Middle frontal gyrus (tissue), 1 donor: ENCODE measurements at regions not wholly inside any gene's neighbourhood (a gene's known extent, or its start where the extent isn't known, plus 50 kb on each side); places are given as distances from the start of the nearest gene placed in this dataset.
"Not testable (repeated sequence)": the region's sequence is repeated elsewhere in the genome, so short reads cannot be mapped to it uniquely, and the experiment has no call there.

Source experiments
- DNase-seq: peaks from one replicate; pipeline ENCODE4 v3.0.0-alpha.2; 2015; ENCODE audit warnings: low spot score; ENCODE audit errors: extremely low spot score

DNA sequence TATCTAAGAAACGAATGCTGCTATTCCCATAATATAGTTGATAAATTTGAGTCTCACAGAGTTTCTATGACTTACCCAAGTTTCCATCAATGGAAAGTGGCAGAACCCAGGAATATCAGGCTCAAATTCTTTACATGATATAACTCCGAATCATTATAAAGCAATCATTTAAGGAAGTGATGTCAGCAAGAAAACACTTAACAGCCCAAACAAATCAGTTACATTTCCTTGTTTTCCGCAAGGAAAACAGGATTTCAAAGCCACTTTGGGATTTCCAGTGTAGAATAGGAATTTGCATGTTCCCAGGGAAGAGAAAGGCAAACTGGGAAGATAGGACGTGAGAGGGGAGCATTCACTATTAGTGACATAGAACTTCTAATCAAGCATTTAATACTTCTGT is 311.4 kb upstream of the GOT2 start:
- DNase-seq: no peak

DNA sequence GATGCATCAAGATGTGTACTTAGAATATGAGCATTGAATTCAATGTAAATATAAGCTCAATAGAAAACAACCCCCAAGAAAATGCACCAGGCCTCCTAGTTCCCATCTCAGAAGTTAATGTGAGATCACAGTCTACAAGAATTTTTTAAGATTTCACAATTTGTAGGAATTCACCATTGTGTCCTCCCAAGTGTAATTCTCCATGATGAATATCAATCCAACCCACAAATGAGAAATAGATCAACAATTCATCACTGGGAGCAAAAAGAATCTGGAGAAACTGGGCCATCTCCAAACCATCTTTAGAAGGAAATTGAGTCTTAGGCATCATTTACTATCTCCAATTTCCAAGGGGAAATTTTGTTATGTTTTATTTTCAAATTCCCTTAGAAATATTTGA is 310.5 kb upstream of the GOT2 start:
- DNase-seq: no peak

DNA sequence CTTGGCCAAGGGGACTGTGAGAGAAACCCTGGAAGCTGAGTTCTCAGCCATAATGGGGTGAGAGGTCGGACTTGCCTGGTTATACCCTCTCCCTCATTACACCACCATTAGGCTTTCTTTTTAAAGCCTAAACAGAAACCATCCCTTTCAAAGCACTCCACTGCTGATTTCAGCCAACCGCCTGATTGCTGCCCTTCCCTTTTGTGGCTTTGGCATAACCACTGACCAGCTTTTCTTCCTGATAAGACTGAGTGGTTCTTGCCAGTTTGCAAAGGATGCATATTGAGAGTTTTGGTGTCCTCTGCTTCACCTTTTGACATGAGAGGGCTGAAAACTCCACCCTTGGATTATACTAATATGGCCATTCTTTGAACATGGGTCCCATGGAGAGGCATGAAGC is 308.2 kb upstream of the GOT2 start:
- no peak for DNase-seq

- DNase-seq: no peak
Observed at GRCh38 chr16:59039066-59039720, 305.1 kb upstream of the GOT2 start.

DNA sequence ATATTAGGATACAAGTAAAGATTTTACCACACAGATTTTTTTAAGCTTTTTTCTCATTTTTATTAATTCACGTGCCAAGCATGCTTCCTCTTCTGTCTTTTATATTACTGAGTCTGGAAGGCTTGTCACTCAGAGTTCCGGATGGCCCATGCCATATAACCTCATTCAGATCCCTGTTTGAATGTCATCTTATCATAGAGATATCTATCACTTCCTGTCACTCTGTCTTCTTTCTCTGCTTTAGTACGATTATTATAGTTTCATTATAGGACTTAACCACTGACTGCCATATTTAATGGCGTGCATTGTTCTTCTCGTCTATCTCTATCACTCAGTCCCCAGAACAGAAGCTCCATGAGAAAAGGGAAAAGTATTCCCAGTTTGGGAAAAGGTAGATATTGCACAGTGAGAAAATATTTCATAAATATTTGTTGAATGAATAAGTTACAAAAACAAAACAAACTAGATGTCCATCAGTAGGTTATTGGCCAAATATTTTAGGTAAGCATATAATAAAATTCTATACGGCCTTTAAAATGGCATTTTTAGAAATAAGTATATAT is 296.9 kb upstream of the GOT2 start:
- DNase-seq: no peak

GRCh38 chr16:59021751-59022150 is 287.6 kb upstream of the GOT2 start:
- no peak for DNase-seq

- DNase-seq: no peak
Observed at GRCh38 chr16:59013930-59014329, 279.8 kb upstream of the GOT2 start.

- no peak for DNase-seq
Observed at GRCh38 chr16:58999762-59000161, 265.6 kb upstream of the GOT2 start.

- not testable (repeated sequence) for DNase-seq
Observed at GRCh38 chr16:58992755-58993154, 258.6 kb upstream of the GOT2 start.

GRCh38 chr16:58983181-58983965 is 249.3 kb upstream of the GOT2 start:
- not testable (repeated sequence) for DNase-seq

DNA sequence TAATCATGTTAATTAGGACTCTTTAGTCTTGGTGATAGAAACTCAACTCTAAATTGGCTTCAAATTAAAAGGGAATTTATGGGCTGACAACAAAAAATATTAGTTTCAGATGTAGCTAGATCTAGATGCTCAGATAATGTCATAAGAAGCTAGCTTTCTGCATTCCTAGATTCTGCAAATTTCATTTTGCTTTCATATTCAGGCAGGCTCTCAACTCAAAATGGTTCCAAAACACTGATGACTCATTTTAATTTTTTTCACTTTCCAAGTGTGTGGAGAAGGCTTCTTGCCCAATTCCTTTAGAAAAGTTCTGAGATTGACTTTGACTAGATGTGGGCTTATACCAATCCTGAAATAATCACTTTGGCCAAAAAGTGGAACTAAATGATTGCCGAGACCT is 236.7 kb upstream of the GOT2 start:
- no peak for DNase-seq

DNA sequence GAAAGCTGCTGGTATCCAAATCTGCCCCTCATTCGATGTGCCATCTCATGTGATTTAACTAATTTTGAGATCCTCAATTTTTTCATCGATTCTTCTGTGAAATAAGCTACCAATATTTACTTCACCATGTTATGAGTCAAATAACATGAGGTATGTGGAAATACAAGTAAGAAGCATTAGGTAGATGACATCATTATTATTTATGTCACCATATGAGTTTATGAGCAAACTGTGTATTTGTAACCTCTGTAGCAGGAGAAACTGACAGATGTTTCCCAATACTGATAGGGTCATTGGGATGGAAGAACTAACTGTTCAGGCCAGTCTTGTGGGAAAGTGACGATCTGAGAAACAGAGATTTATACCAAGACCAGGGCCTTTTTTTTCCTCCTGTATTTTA is 229.4 kb upstream of the GOT2 start:
- DNase-seq: no peak

DNA sequence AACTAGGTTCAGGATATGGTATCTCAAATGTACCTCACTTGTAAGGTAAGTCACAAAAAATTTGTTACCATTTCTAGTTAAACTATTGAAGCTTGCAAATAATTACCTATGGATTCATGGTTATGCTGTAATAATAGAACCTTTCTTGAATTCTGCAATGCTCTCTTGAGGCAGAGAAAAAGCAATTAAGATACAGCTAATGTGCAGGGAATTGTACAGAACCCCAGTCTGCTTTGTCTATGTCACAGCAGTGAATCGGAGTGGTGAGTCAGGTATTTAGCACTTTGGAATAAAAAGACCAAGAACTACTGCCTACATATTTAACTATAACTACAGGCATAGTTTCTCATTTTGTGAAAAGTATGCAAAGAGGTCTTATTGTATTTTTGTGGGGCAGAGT is 228.7 kb upstream of the GOT2 start:
- no peak for DNase-seq

GRCh38 chr16:58960484-58960883 is 226.4 kb upstream of the GOT2 start:
- no peak for DNase-seq

DNA sequence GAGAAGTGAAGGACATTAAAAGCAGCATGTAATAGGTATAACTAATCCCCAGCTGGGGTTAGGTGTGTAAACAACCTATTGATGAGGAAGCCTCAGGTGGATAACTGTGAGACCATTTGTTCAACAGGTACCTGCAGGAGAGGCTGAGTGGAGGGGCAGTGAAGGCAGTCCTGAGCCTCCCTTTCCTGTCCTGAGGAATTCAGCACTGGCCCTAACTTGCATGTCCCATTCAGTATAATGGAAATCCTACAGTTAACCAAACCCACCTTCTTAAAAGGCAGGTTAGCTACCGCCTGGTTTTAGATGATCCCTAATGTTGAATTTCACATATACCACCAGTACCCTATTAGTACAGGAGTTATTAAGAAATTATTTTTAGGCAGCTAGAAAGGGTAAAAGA is 225.9 kb upstream of the GOT2 start:
- DNase-seq: no peak

DNA sequence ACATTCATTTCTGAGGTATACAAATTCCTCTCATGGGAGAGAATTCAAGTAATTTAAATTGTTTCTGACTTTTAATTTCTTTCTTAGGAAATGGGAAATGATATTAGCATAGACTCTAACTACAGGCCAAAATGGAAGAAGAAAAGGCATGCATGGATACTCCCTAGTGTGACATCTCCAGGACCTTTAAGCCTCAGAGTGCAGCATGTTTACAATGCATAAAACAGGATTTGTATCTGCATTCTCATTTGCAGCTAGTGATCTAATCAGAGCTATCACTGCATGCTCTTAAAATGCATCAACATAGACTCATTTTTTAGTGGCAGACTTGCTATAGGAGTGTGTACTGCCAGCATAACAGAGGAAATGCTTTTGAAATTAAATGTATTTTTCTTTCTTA is 224.6 kb upstream of the GOT2 start:
- no peak for DNase-seq

DNA sequence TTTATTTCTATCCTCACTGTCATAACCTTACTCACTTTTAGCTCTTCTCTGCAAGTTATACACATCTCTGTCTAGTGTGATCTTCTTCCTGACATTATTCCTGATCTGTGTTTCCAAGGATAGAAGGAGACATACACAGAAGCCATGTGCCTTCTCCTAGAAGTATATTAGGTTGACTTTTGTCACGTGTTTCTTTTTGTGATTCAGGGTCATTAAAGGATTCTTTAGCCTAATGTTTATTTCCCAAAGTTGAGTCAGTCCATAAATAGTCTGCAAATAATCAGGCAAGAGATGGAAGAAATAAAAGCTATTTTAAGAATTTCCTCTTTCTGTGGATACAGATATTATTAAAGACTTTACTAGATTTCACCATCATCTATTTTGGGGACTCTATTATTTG is 214.1 kb upstream of the GOT2 start:
- DNase-seq: no peak

- no peak for DNase-seq
Observed at GRCh38 chr16:58940609-58941008, 206.5 kb upstream of the GOT2 start.

GRCh38 chr16:58938811-58939210 is 204.7 kb upstream of the GOT2 start:
- no peak for DNase-seq

- no peak for DNase-seq
Observed at GRCh38 chr16:58937661-58938060, 203.5 kb upstream of the GOT2 start.

- no peak for DNase-seq
Observed at GRCh38 chr16:58933186-58933585, 199.1 kb upstream of the GOT2 start.

DNA sequence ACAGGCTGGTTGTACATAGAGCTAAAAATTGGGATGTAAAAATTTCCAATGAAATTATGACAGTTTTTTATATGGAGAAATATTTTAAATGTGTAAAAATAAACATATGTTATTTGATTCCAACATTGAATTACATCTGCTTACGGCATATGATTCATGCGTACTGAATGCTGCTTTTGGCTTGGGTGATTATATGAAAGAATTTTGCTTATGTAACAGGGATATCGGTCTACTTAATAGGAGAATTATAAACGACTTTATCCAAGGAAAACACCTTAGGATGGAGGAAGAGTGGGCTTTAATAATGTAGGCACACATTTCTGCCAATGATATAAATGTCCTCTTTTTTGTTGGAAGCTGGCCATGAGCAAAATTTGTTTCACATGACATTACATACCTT is 197.3 kb upstream of the GOT2 start:
- DNase-seq: no peak

GRCh38 chr16:58923094-58923493 is 189.0 kb upstream of the GOT2 start:
- DNase-seq: no peak
